ENCODE measurements at regions not wholly inside any gene's neighbourhood (a gene's known extent, or its start where the extent isn't known, plus 50 kb on each side); places are given as distances from the start of the nearest gene placed in this dataset.
"Not testable (repeated sequence)": the region's sequence is repeated elsewhere in the genome, so short reads cannot be mapped to it uniquely, and the experiment has no call there.

- Mint-ChIP-seq H3K27ac (no peak overlapping the region), H3K4me1 (no peaks in the 10 kb centered on the region), H3K9me3 (peaks cover 36% of the 10 kb centered on the region), H3K4me3 (no peak overlapping the region), H3K36me3 (peaks cover 14% of the 10 kb centered on the region), H3K27me3 (ENCODE audit: low read depth) (no peaks in the 10 kb centered on the region)
- TF ChIP-seq CTCF (IDR thresholded peaks at IDR 0.05; ENCODE audit: unreplicated experiment): no peak
- no peak for DNase-seq (ENCODE audit: low spot score in 2 of 2, unreplicated experiment in 2 of 2)
These were observed 107.3 kb upstream of the RAI2 start for GRCh38 chrX:17968367-17968766.

DNA sequence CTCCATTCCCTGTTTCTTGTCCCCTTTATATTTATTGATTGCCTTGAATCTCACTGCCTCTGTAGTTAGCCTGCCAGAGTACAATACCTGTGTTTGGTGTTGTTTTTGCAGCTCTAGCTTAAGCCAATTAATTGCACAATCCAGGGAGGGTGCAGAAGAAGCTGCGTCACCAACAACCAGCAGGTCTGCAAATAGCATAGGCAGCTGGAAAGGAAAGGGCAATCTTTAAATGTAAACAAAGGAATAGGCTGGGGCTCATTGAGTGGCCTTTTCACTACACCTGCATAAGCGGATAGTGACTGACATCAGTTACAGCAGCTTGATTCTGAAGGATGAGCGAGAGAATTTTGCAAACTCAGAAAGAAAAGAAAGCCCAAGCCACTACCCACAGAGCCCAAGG is 106.8 kb upstream of the RAI2 start:
- H3K27ac Mint-ChIP-seq: no peak overlapping the region
- no peaks in the 10 kb centered on the region for H3K27me3 Mint-ChIP-seq (ENCODE audit: low read depth)
- no peak overlapping the region for H3K4me3 Mint-ChIP-seq
- no peak for DNase-seq (ENCODE audit: low spot score in 2 of 2, unreplicated experiment in 2 of 2)
- peaks cover 37% of the 10 kb centered on the region for H3K9me3 Mint-ChIP-seq
- TF ChIP-seq CTCF (IDR thresholded peaks at IDR 0.05; ENCODE audit: unreplicated experiment): no peak
- H3K4me1 Mint-ChIP-seq: no peaks in the 10 kb centered on the region
- H3K36me3 Mint-ChIP-seq: peaks cover 15% of the 10 kb centered on the region

- Mint-ChIP-seq H3K4me1 (no peaks in the 10 kb centered on the region), H3K4me3 (no peak overlapping the region), H3K27me3 (ENCODE audit: low read depth) (no peaks in the 10 kb centered on the region), H3K36me3 (peaks cover 17% of the 10 kb centered on the region), H3K9me3 (peaks cover 54% of the 10 kb centered on the region), H3K27ac (no peak overlapping the region)
- DNase-seq (ENCODE audit: low spot score in 2 of 2, unreplicated experiment in 2 of 2): no peak
- no peak for TF ChIP-seq CTCF (IDR thresholded peaks at IDR 0.05; ENCODE audit: unreplicated experiment)
These were observed 103.8 kb upstream of the RAI2 start for GRCh38 chrX:17964871-17965270.

GRCh38 chrX:17960891-17961290 is 99.8 kb upstream of the RAI2 start:
- Mint-ChIP-seq H3K27ac (no peak overlapping the region), H3K36me3 (peaks cover 13% of the 10 kb centered on the region), H3K9me3 (peaks cover 63% of the 10 kb centered on the region), H3K4me3 (no peak overlapping the region), H3K27me3 (ENCODE audit: low read depth) (no peaks in the 10 kb centered on the region), H3K4me1 (no peaks in the 10 kb centered on the region)
- TF ChIP-seq CTCF (IDR thresholded peaks at IDR 0.05; ENCODE audit: unreplicated experiment): no peak
- no peak for DNase-seq (ENCODE audit: low spot score in 2 of 2, unreplicated experiment in 2 of 2)

GRCh38 chrX:17944833-17945497 is 83.9 kb upstream of the RAI2 start:
- no peak for DNase-seq (ENCODE audit: low spot score in 2 of 2, unreplicated experiment in 2 of 2)
- Mint-ChIP-seq H3K36me3 (peaks cover 11% of the 10 kb centered on the region), H3K4me3 (no peak overlapping the region), H3K9me3 (peaks cover 30% of the 10 kb centered on the region), H3K4me1 (no peaks in the 10 kb centered on the region), H3K27me3 (ENCODE audit: low read depth) (no peaks in the 10 kb centered on the region), H3K27ac (no peak overlapping the region)
- TF ChIP-seq CTCF (IDR thresholded peaks at IDR 0.05; ENCODE audit: unreplicated experiment): peak; percentile 22

DNA sequence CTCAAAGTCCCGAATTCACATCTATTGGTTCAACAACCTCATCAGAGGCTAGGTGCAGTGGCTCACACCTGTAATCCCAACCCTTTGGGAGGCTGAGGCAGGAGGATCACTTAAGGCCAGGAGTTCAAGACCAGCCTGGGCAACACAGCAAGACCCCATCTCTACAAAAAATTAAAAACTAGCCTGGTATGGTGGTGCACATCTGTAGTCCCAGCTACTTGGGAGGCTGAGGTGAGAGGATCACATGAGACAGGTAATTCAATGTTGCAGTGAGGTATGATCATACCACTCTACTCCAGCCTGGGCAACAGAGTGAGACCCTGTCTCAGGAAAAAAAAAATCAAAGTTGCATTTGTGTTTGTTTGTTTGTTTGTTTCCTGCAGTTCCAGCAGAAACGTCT is 80.1 kb upstream of the RAI2 start:
- not testable (repeated sequence) for H3K27ac Mint-ChIP-seq; H3K27me3 Mint-ChIP-seq (ENCODE audit: low read depth); H3K4me1 Mint-ChIP-seq; DNase-seq (ENCODE audit: low spot score in 2 of 2, unreplicated experiment in 2 of 2); H3K4me3 Mint-ChIP-seq
- Mint-ChIP-seq H3K9me3 (peaks cover 41% of the 10 kb centered on the region), H3K36me3 (peaks cover 25% of the 10 kb centered on the region)
